Dendritic cell treated with granulocyte-macrophage colony-stimulating factor and Interleukin-4, amounts not matched to agents 40 ng/mL and 50 ng/mL, for 4 days (primary cell): ENCODE measurements at regions not wholly inside any gene's neighbourhood (a gene's known extent, or its start where the extent isn't known, plus 50 kb on each side); places are given as distances from the start of the nearest gene placed in this dataset.

ENCODE experiments used
- H3K27ac Mint-ChIP-seq: one replicate; pipeline ENCODE4 v1.8.0; 2022; ENCODE audit warnings: mild to moderate bottlenecking, mixed read lengths
- H3K27me3 Mint-ChIP-seq: one replicate; pipeline ENCODE4 v1.8.0; 2022; ENCODE audit warnings: mild to moderate bottlenecking, mixed read lengths
- H3K36me3 Mint-ChIP-seq: one replicate; pipeline ENCODE4 v1.8.0; 2022; ENCODE audit warnings: low read depth, mixed read lengths
- H3K4me1 Mint-ChIP-seq: one replicate; pipeline ENCODE4 v1.8.0; 2022; ENCODE audit warnings: low read depth, mixed read lengths
- H3K4me3 Mint-ChIP-seq: one replicate; pipeline ENCODE4 v1.8.0; 2022; ENCODE audit warnings: mild to moderate bottlenecking, moderate library complexity, mixed read lengths
- H3K9me3 Mint-ChIP-seq: one replicate; pipeline ENCODE4 v1.8.0; 2022; ENCODE audit warnings: mixed read lengths
- intact Hi-C: fragments of 100-400 bp; cut with micrococcal nuclease; formaldehyde crosslinking; loops from one replicate; pipeline ENCODE4 v1.15.0; 2022

DNA sequence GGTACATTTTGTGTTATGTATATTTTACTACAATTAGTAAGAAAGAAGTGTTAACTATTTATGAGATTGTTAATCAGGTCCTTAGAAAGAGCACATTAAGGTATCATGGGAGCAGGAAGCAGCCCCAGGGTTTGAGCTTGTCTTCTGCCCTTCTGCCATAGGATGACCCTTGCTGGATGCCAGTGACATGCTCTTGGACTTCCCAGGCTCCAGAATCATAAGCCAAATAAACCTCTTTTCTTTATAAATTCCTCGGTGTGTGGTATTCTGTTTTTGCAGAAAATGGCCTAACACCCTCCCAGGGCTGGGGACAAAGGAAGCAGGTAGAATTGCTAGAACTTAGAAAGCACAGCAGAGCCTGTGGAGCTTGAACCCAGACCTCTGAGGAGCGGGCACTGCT, 164.7 kb downstream of the VRK1 start:
- H3K4me3 Mint-ChIP-seq, result no peak overlapping the region
- intact Hi-C loops, result no loop called here
- H3K9me3 Mint-ChIP-seq, result peaks cover 14% of the 10 kb centered on the region
- peaks cover 4% of the 10 kb centered on the region for H3K27me3 Mint-ChIP-seq
- peaks cover 6% of the 10 kb centered on the region for H3K36me3 Mint-ChIP-seq
- no peak overlapping the region for H3K27ac Mint-ChIP-seq
- peaks cover 24% of the 10 kb centered on the region for H3K4me1 Mint-ChIP-seq

DNA sequence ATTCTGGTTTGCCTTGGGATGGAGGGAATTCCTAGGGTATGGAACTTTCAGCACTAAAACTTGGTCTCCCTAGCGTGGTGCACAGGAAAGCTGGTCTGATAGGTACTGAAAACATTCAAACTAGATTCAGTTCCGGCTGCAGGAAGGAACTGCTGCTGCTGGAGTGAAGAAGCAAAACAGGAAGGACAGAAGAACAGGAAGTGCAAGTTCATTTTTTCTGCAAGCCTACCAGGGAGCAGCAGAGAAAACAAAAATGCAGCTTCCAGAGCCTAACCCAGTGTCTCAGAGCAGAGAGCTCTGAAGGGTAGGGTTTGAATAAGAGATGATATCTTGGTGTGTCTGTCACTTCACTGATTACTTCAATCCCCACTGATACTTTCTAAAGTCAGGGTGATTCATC, 165.2 kb downstream of the VRK1 start:
- Mint-ChIP-seq H3K36me3 (peaks cover 6% of the 10 kb centered on the region), H3K27me3 (peaks cover 2% of the 10 kb centered on the region), H3K27ac (no peak overlapping the region), H3K4me3 (no peak overlapping the region), H3K4me1 (peaks cover 24% of the 10 kb centered on the region), H3K9me3 (peaks cover 14% of the 10 kb centered on the region)
- intact Hi-C loops, result no loop called here

DNA sequence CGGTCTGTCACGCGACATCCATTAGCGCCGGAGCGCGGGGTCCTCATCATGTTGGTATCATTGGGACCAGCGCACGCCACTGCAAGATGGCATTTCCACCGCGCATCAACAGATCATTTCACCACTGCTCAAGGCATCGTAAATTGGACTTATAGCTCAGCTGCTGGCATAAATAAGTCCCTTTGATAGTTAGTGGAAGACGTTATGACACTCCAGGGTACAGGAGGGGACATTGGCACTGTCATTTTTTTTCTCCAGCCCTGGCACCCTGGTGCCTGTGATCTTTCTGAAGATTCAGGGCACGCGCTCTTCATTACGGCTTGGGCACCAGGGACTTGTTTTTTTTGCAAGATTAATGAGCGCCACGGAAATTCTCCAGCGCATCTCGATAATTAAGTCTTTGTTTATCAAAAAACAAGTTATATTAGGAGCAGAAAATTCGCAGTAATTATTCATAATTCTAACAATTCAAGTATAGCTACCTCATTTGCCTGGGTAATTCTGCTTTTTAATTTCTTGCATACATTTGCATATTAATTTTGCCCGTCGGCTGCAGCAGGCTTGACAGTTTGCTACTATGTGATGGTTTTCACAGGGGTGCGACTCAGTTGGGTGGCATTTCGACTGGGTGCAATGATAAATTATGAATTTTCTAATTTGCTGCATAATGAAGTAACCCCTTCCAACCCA, 167.7 kb downstream of the VRK1 start:
- Mint-ChIP-seq H3K4me3 (no peak overlapping the region), H3K9me3 (peaks cover 14% of the 10 kb centered on the region), H3K36me3 (peaks cover 6% of the 10 kb centered on the region), H3K4me1 (peaks cover 24% of the 10 kb centered on the region), H3K27me3 (peaks cover 4% of the 10 kb centered on the region), H3K27ac (no peak overlapping the region)
- intact Hi-C loops, result no loop called here

GRCh38 chr14:96965885-96966595, 168.9 kb downstream of the VRK1 start:
- Mint-ChIP-seq H3K4me3 (no peak overlapping the region), H3K27me3 (peaks cover 4% of the 10 kb centered on the region), H3K36me3 (peaks cover 4% of the 10 kb centered on the region), H3K9me3 (peaks cover 6% of the 10 kb centered on the region), H3K27ac (no peak overlapping the region), H3K4me1 (peaks cover 16% of the 10 kb centered on the region)
- intact Hi-C loops, result no loop called here

GRCh38 chr14:96975116-96975515, 177.9 kb downstream of the VRK1 start:
- Mint-ChIP-seq H3K4me1 (no peaks in the 10 kb centered on the region), H3K27me3 (peaks cover 31% of the 10 kb centered on the region), H3K9me3 (peaks cover 36% of the 10 kb centered on the region), H3K36me3 (no peaks in the 10 kb centered on the region), H3K4me3 (no peak overlapping the region), H3K27ac (no peak overlapping the region)
- intact Hi-C loops, result no loop called here

DNA sequence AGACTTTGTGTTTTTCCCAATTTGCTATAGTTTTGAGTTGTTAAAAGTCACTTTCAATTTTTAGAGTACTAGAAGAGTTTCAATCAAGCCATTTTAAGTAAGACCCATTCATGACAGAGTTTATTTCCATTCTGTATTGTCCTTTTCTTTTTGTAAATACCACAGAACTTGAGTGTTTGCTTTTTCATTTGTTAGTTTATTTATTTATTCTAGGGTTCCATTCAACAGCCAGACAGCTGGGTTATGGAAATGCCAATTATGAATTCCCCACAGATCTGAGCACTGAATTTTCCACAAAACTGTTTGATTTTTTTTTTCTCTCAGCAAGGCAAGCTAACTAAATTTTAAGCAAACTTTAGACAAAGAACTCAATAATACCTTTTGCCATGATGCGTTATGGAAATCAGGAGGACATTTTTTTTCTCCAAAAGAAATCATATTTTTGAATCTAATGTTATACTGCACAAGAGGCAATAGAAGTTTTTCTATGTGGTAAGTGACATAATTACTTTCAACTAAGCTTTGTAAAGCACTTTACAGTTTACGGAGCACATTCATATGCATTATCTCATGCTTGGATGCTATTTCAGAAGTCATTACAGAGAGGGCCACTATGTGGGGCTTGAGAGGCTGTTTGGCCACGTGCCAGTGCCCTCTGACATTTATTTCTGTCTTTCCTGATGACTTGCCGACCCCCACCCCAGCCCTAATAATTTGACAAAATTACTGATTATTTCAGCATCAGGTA, 181.5 kb downstream of the VRK1 start:
- peaks cover 9% of the 10 kb centered on the region for H3K4me1 Mint-ChIP-seq
- peaks cover 20% of the 10 kb centered on the region for H3K9me3 Mint-ChIP-seq
- no peak overlapping the region for H3K27ac Mint-ChIP-seq
- intact Hi-C loops, result no loop called here
- no peaks in the 10 kb centered on the region for H3K36me3 Mint-ChIP-seq
- H3K4me3 Mint-ChIP-seq, result no peak overlapping the region
- H3K27me3 Mint-ChIP-seq, result peaks cover 51% of the 10 kb centered on the region

DNA sequence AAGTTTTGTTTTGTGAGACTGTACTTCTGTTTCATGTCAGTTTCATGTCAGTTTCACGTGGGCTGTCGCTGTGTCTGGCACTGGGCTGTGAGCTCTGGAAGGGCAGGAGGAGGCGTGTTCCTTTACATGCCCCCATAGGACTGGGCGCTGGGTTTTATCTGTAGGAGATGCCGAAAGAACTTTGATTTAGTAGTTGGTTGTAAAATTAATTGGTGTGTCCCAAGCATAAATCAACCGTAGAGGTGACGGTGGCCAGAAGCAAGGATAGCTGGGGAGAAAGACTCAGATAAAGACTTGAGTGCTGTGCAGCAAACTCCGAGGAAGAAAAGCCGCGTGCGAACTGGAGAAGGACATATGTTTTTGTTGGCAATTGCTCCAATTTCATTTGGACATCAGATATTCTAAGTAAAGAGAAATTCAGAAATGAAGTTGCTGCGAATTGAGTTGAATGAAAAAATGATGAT, 182.5 kb downstream of the VRK1 start:
- intact Hi-C loops, result no loop called here
- H3K9me3 Mint-ChIP-seq, result peaks cover 10% of the 10 kb centered on the region
- H3K36me3 Mint-ChIP-seq, result no peaks in the 10 kb centered on the region
- no peak overlapping the region for H3K27ac Mint-ChIP-seq
- H3K4me1 Mint-ChIP-seq, result peaks cover 9% of the 10 kb centered on the region
- H3K4me3 Mint-ChIP-seq, result no peak overlapping the region
- H3K27me3 Mint-ChIP-seq, result peaks cover 57% of the 10 kb centered on the region

DNA sequence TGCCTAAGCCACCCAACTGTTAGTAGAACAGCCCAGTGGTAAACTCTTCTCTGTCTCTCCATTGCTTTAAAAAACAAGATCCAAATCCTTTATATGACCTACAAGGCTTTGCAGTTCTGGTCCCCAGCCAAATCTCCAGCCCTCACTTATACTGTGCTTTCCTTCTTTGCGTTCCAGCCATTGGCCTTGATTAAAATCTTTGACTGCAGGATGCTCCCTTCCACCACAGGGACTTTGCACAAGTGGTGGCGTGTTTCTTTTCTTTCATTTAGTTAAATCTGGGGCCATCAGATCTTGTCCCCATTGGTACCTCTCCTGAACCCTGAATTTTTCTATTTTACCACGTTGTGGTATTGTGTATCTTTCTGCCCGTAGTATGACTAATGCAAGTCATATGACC, 183.7 kb downstream of the VRK1 start:
- Mint-ChIP-seq H3K4me1 (peaks cover 9% of the 10 kb centered on the region), H3K4me3 (no peak overlapping the region), H3K27me3 (peaks cover 62% of the 10 kb centered on the region), H3K9me3 (no peaks in the 10 kb centered on the region), H3K27ac (no peak overlapping the region), H3K36me3 (no peaks in the 10 kb centered on the region)
- intact Hi-C loops, result no loop called here

DNA sequence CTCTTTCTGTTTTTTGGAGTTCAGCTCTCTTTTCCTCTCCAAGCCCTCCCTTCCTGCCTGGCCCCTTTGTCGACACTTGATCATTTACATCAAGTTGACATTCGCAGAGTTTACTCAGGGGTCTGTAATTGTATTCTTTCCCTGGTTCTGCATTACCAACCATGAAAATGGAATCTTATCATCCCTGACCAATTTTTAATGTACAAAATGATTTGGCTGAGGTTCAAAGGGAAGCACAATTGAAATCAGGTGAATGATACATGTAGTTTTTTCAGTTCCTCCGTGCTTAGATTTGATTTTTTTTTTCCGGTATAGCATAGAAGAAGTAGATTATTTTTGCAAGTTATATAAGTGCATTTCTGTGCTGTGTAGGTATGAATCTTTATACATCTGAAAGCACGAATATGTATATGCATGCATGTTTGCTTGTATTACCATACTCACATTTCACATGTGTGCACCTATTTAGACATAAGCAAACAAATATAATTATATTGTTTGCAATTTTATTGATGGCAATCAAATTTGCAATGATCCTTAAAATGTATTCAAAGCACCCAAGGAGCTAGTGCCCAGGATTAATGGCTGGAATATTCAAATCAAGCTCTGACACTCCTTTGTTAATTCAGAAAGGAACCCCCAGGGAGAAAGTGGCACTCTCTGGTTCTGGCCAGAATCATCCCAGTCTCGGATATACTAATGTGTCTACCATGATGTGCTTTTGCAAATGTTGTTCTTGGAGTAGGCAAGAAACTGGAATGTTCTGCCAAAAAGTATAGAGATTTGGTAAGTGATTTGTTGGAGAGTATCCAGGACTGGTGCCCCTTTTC, 189.3 kb downstream of the VRK1 start:
- Mint-ChIP-seq H3K27me3 (peaks cover 56% of the 10 kb centered on the region), H3K4me3 (no peak overlapping the region), H3K4me1 (peaks cover 29% of the 10 kb centered on the region), H3K36me3 (no peaks in the 10 kb centered on the region), H3K9me3 (no peaks in the 10 kb centered on the region), H3K27ac (no peak overlapping the region)
- intact Hi-C loops, result no loop called here

DNA sequence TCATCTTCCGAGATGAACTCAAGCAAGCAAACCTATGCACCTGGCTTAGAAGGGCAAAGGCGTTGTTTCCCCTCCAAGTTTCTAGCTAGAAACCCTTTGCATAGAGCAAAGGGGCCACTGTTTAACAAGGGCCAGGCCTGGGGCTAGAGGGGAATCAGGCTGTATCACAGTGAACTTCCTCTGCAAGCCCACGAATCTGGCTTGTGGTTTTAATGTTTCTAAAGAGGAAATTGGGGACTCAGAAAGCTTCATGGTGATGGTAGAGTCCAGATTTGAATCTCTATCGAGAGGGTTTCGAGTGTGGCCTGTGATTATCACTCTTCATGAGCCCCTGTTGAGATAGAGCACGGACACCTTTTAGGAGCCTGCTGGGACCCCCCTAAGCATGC, 189.9 kb downstream of the VRK1 start:
- Mint-ChIP-seq H3K27me3 (peaks cover 54% of the 10 kb centered on the region), H3K36me3 (no peaks in the 10 kb centered on the region), H3K4me3 (no peak overlapping the region), H3K27ac (no peak overlapping the region), H3K4me1 (peaks cover 29% of the 10 kb centered on the region), H3K9me3 (no peaks in the 10 kb centered on the region)
- intact Hi-C loops, result no loop called here

GRCh38 chr14:96987771-96988170, 190.6 kb downstream of the VRK1 start:
- Mint-ChIP-seq H3K27me3 (peaks cover 59% of the 10 kb centered on the region), H3K4me3 (no peak overlapping the region), H3K9me3 (no peaks in the 10 kb centered on the region), H3K27ac (no peak overlapping the region), H3K36me3 (no peaks in the 10 kb centered on the region), H3K4me1 (peaks cover 24% of the 10 kb centered on the region)
- intact Hi-C loops, result no loop called here

DNA sequence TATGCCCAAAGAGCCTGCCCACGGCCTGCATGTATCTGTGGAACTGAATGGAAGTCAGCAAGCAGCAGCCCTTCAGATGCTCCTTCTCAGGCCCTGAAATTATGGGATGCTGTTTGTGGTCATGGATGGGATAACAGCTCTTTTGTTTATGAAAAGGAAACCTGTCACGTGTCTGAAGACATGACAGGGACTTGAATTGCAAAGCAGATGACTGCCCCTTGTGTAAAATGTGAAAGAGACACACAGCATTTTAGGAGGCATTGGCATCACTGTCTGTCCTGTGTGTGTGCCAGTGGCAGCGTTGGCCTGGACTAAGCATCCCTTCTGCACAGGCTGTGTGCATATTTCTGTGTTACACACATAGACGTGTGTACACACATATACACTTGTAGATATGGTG, 192.1 kb downstream of the VRK1 start:
- intact Hi-C loops, result no loop called here
- no peaks in the 10 kb centered on the region for H3K9me3 Mint-ChIP-seq
- no peak overlapping the region for H3K4me3 Mint-ChIP-seq
- H3K27ac Mint-ChIP-seq, result no peak overlapping the region
- H3K27me3 Mint-ChIP-seq, result peaks cover 60% of the 10 kb centered on the region
- H3K4me1 Mint-ChIP-seq, result peaks cover 24% of the 10 kb centered on the region
- H3K36me3 Mint-ChIP-seq, result no peaks in the 10 kb centered on the region

- Mint-ChIP-seq H3K4me3 (no peak overlapping the region), H3K27me3 (peaks cover 56% of the 10 kb centered on the region), H3K4me1 (peaks cover 24% of the 10 kb centered on the region), H3K36me3 (no peaks in the 10 kb centered on the region), H3K27ac (no peak overlapping the region), H3K9me3 (no peaks in the 10 kb centered on the region)
- intact Hi-C loops, result no loop called here
Observed at GRCh38 chr14:96991226-96991625, 194.0 kb downstream of the VRK1 start.
